ENCODE measurements at regions not wholly inside any gene's neighbourhood (a gene's known extent, or its start where the extent isn't known, plus 50 kb on each side); places are given as distances from the start of the nearest gene placed in this dataset.
A peak's percentile ranks its signal among the peaks of the same experiment; 100 is the strongest.

DNA sequence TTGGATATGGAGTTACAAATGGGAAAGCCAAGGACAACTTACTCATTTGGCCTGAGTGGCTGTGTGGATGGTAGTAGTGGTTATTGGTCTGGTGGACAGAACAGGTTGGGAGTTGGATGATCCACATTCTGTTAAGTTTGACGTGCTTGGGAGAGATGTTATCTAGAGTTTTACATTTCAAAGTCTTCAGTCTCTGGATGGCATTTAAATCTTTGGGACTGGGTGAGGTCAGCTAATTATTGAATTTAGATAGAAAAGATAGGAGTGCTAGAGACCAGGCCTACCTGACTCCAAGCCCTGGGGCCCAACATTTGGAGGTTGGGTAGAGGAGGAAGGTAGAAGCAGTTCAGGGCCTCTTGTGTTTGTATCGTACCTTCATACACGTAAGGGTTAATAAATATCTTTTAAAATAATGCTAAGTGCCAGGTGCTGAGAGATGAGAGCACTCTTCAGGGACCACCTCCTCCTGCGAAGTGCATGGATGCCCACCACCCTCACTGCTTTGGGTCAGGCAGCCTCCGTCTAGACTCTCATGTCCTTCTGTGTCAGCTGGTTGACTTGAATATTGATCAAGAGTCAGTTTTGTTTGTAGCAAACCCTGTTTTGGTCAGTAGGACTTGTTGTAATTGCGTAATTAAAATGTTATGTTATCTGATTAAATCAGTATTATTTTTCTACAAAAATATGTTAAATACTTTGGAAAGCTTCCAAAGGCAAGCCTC, 460.4 kb upstream of the RGS6 start:
- H3K9me3 Mint-ChIP-seq = no peaks in the 10 kb centered on the region; a peak in 2 of 5 replicates
- peaks cover 0 to 8% (median 6%) of the 10 kb centered on the region in 3 experiments; a peak in 5 of 7 replicates for H3K36me3 Mint-ChIP-seq (ENCODE audit: insufficient read depth in 1 of 3, low read depth in 3 of 3)
- no peak overlapping the region for H2BK20ac ChIP-seq (ENCODE audit: low read depth, low read length, poor library complexity, severe bottlenecking)
- no peak overlapping the region for H2AK5ac ChIP-seq (ENCODE audit: insufficient read length, low read length)
- TF ChIP-seq, protein P1, sequence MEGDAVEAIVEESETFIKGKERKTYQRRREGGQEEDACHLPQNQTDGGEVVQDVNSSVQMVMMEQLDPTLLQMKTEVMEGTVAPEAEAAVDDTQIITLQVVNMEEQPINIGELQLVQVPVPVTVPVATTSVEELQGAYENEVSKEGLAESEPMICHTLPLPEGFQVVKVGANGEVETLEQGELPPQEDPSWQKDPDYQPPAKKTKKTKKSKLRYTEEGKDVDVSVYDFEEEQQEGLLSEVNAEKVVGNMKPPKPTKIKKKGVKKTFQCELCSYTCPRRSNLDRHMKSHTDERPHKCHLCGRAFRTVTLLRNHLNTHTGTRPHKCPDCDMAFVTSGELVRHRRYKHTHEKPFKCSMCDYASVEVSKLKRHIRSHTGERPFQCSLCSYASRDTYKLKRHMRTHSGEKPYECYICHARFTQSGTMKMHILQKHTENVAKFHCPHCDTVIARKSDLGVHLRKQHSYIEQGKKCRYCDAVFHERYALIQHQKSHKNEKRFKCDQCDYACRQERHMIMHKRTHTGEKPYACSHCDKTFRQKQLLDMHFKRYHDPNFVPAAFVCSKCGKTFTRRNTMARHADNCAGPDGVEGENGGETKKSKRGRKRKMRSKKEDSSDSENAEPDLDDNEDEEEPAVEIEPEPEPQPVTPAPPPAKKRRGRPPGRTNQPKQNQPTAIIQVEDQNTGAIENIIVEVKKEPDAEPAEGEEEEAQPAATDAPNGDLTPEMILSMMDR (conservative IDR thresholded peaks at IDR 0.05) = no peak
- H3K27me3 Mint-ChIP-seq (ENCODE audit: low read depth) = no peaks in the 10 kb centered on the region
- no peak overlapping the region for H3K4ac ChIP-seq (ENCODE audit: low read depth, low read length)
- H2BK5ac ChIP-seq (ENCODE audit: insufficient read length, low read length) = no peak overlapping the region
- H3K79me2 ChIP-seq (ENCODE audit: insufficient read depth, low read length) = no peaks in the 10 kb centered on the region; the same call in 1 of the 2 replicates
- no peak overlapping the region for H3K9ac ChIP-seq (ENCODE audit: extremely low read depth, insufficient read length, low read length)
- no peak overlapping the region for H3K4me2 ChIP-seq (ENCODE audit: insufficient read depth, insufficient read length, low read length)
- no peaks in the 10 kb centered on the region for H4K20me1 ChIP-seq (ENCODE audit: control insufficient read depth, insufficient read depth, insufficient read length)
- no peak for DNase-seq
- H2BK15ac ChIP-seq (ENCODE audit: low read depth, low read length) = no peak overlapping the region
- H3K79me1 ChIP-seq (ENCODE audit: insufficient read depth, low read depth, low read length, poor library complexity, severe bottlenecking) = no peaks in the 10 kb centered on the region
- H3K9me3 ChIP-seq (ENCODE audit: control insufficient read depth, low read depth, low read length) = no peaks in the 10 kb centered on the region
- H3K14ac ChIP-seq (ENCODE audit: insufficient read depth, low read length) = no peak overlapping the region
- no peak overlapping the region for H4K8ac ChIP-seq (replicated peaks; ENCODE audit: insufficient read length, low read depth, low read length)
- peak overlapping the region in 1 of 3 experiments; percentile 66; a peak in 1 of 7 replicates for H3K27ac Mint-ChIP-seq
- no peaks in the 10 kb centered on the region for H3K23me2 ChIP-seq (ENCODE audit: insufficient read length, low read depth, low read length, poor library complexity, severe bottlenecking)
- no peak overlapping the region for H2AFZ ChIP-seq (ENCODE audit: low read length)
- H2BK12ac ChIP-seq (ENCODE audit: insufficient read length, low read depth, low read length) = no peak overlapping the region
- H3K56ac ChIP-seq (ENCODE audit: insufficient read length, low read depth, low read length) = no peak overlapping the region
- H3K23ac ChIP-seq (ENCODE audit: insufficient read length, low read depth, low read length) = no peak overlapping the region
- no peak overlapping the region for H2BK120ac ChIP-seq (ENCODE audit: low read depth, low read length, poor library complexity, severe bottlenecking)
- no peak overlapping the region for H3K4me3 Mint-ChIP-seq
- H3K27ac ChIP-seq (ENCODE audit: insufficient read length, low read depth, low read length) = no peak overlapping the region
- no peak overlapping the region for H3T11ph ChIP-seq (ENCODE audit: low read length)
- no peaks in the 10 kb centered on the region; the same call in 1 of the 2 replicates for H3K4me1 ChIP-seq (ENCODE audit: insufficient read depth, low read length)
- no peak overlapping the region for H4K91ac ChIP-seq (ENCODE audit: insufficient read length, low read depth, low read length)
- H4K5ac ChIP-seq (ENCODE audit: insufficient read length, low read depth, low read length) = no peak overlapping the region
- no CpG with 5 or more reads among the region's 6 CpGs for WGBS (ENCODE audit: extremely low coverage, insufficient read length, low lambda C conversion rate)
- no peaks in the 10 kb centered on the region for H3K27me3 ChIP-seq (ENCODE audit: insufficient read depth, low read length)
- H3K18ac ChIP-seq (ENCODE audit: insufficient read length, low read depth, low read length) = no peak overlapping the region
- peaks cover 14 to 16% of the 10 kb centered on the region in 2 experiments for H3K4me1 Mint-ChIP-seq
